Osteoblast (primary cell): ENCODE measurements at regions not wholly inside any gene's neighbourhood (a gene's known extent, or its start where the extent isn't known, plus 50 kb on each side); places are given as distances from the start of the nearest gene placed in this dataset.

Source experiments
- DNase-seq: peaks from one replicate; pipeline ENCODE4 v3.0.0; 2011; ENCODE audit warnings: low spot score, mixed read lengths; ENCODE audit not compliant: insufficient read length; ENCODE audit errors: missing footprints
- H2AFZ ChIP-seq: 2 replicates; pipeline ENCODE4 v1.6.0; 2011; ENCODE audit warnings: mild to moderate bottlenecking, low read length
- H3K27ac ChIP-seq: 2 replicates; pipeline ENCODE4 v1.5.1; 2011; ENCODE audit warnings: mild to moderate bottlenecking, low read depth, low read length, moderate library complexity
- H3K27me3 ChIP-seq: 2 replicates; pipeline ENCODE4 v1.6.0; 2012; ENCODE audit warnings: mild to moderate bottlenecking, control low read depth, inconsistent platforms, low read length, moderate library complexity; ENCODE audit not compliant: insufficient read depth
- H3K36me3 ChIP-seq: 2 replicates; pipeline ENCODE4 v1.5.1; 2011; ENCODE audit warnings: mild to moderate bottlenecking, low read length, control low read depth, moderate library complexity; ENCODE audit not compliant: insufficient read depth
- H3K4me1 ChIP-seq: 2 replicates; pipeline ENCODE4 v1.5.1; 2011; ENCODE audit warnings: mild to moderate bottlenecking, low read length, control low read depth, moderate library complexity; ENCODE audit not compliant: insufficient read depth
- H3K4me2 ChIP-seq: 2 replicates; pipeline ENCODE4 v1.6.0; 2011; ENCODE audit warnings: mild to moderate bottlenecking, low read length; ENCODE audit not compliant: insufficient read depth
- H3K4me3 ChIP-seq: fragments of 200-600 bp; sonication (generic); 3 replicates; pipeline ENCODE4 v1.5.1; 2012; ENCODE audit warnings: mild to moderate bottlenecking, low read length, inconsistent platforms; ENCODE audit not compliant: insufficient read depth
- H3K79me2 ChIP-seq: 2 replicates; pipeline ENCODE4 v1.6.0; 2012; ENCODE audit warnings: mild to moderate bottlenecking, low read length, control low read depth, inconsistent platforms; ENCODE audit not compliant: insufficient read depth
- H3K9me3 ChIP-seq: 2 replicates; pipeline ENCODE4 v1.5.1; 2011; ENCODE audit warnings: low read depth, low read length, control low read depth
- H4K20me1 ChIP-seq: 2 replicates; pipeline ENCODE4 v1.6.0; 2012; ENCODE audit warnings: mild to moderate bottlenecking, low read length, control low read depth; ENCODE audit not compliant: insufficient read depth
- TF ChIP-seq, protein P1 (sequence below): IDR thresholded peaks from 2 replicates; pipeline ENCODE4 v1.5.1; 2011; ENCODE audit warnings: mild to moderate bottlenecking, low read depth, low read length, moderate library complexity; ENCODE audit errors: extremely low read depth

DNA sequence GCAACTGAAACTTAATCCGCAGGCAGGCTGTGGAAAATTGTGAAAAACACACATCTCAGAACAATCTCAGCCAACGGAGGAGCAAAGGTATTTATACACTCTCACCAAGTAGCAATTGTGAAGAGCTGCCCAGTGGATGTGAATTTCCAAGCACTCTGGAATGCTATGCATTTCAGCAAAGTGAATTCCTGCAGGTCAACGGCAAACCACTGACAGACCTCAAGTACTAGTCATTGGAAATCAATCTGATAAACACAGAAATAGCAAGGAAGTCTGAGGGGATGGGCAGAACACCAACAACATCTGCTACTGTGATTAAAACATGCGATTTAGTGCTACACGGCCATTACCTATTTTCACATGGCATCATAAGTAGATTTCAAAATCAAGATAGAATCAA is 429.1 kb downstream of the HTR1B start:
- Histone ChIP-seq H3K79me2 (no peaks in the 10 kb centered on the region), H3K27ac (peak overlapping the region; percentile 70), H3K4me1 (peaks cover 10% of the 10 kb centered on the region), H3K4me2 (peak overlapping the region; percentile 68), H3K4me3 (peak overlapping the region; percentile 38), H3K9me3 (no peaks in the 10 kb centered on the region), H3K36me3 (no peaks in the 10 kb centered on the region), H3K27me3 (no peaks in the 10 kb centered on the region), H2AFZ (peak overlapping the region; percentile 47), H4K20me1 (no peaks in the 10 kb centered on the region)
- TF ChIP-seq, protein P1, sequence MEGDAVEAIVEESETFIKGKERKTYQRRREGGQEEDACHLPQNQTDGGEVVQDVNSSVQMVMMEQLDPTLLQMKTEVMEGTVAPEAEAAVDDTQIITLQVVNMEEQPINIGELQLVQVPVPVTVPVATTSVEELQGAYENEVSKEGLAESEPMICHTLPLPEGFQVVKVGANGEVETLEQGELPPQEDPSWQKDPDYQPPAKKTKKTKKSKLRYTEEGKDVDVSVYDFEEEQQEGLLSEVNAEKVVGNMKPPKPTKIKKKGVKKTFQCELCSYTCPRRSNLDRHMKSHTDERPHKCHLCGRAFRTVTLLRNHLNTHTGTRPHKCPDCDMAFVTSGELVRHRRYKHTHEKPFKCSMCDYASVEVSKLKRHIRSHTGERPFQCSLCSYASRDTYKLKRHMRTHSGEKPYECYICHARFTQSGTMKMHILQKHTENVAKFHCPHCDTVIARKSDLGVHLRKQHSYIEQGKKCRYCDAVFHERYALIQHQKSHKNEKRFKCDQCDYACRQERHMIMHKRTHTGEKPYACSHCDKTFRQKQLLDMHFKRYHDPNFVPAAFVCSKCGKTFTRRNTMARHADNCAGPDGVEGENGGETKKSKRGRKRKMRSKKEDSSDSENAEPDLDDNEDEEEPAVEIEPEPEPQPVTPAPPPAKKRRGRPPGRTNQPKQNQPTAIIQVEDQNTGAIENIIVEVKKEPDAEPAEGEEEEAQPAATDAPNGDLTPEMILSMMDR, result no peak
- DNase-seq, result peak; percentile 74

DNA sequence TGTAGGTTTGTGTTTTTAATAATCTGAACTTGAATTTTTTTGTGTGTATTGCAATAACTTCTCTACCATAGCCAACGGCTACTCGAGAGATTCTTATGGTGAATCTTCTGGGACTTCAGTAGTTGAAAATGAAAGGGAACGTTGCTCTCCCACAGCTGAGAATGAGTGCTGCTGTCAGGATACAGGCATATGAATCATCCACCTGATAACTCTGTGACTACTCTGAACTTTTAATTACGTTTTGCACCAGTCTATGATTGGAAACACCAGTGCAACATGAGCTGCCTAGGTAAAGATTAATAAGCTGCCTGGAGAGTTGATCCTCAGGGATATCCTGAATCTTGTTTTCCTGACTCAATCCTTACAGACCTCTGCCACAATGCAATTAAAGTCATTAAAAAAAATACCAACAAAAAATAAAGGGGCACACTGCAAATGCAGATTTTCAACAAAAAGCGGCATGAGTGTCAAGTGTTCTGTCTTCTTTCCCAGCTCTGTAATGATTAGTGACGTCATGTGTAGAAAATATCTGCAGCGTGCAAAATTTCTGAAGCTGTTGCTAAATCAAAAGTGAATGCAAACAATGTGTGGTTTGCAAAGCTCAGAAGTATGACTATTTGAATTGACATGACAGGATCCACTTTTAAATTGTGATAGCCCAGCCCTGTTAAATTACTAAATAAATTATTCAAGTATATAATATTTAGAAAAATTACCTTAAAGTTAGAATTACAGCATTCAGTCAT is 432.2 kb downstream of the HTR1B start:
- H3K27me3 ChIP-seq, result no peaks in the 10 kb centered on the region
- H3K79me2 ChIP-seq, result no peaks in the 10 kb centered on the region
- H3K4me1 ChIP-seq, result peaks cover 7% of the 10 kb centered on the region
- H3K9me3 ChIP-seq, result no peaks in the 10 kb centered on the region
- H3K27ac ChIP-seq, result no peak overlapping the region
- DNase-seq, result peak; percentile 26
- H3K4me3 ChIP-seq, result no peak overlapping the region
- TF ChIP-seq, protein P1, result no peak
- H2AFZ ChIP-seq, result no peak overlapping the region
- no peaks in the 10 kb centered on the region for H4K20me1 ChIP-seq
- H3K4me2 ChIP-seq, result peak overlapping the region; percentile 41
- H3K36me3 ChIP-seq, result no peaks in the 10 kb centered on the region

DNA sequence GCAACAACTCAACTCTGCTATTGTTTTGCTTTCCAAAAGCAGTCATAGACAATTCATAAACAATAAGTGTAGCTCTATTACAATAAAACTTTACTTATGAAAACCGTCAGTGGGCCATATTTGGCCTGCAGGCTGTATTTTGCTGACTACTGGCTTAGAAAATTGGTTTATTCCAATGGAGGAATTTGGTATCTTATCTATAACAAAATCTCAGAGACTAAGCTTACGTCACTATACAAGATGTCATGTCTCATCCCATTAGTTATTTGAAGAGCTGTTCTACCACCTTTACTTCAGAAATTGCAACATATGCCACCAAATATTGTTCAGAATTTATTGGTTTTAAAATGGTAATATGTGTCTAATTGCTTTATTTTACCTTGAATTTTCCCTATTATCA is 436.9 kb downstream of the HTR1B start:
- no peak for DNase-seq
- Histone ChIP-seq H4K20me1 (no peaks in the 10 kb centered on the region), H3K36me3 (no peaks in the 10 kb centered on the region), H3K4me2 (peak overlapping the region; percentile 5), H3K4me3 (no peak overlapping the region), H3K4me1 (peaks cover 4% of the 10 kb centered on the region), H3K9me3 (no peaks in the 10 kb centered on the region), H3K79me2 (no peaks in the 10 kb centered on the region), H3K27ac (no peak overlapping the region), H3K27me3 (no peaks in the 10 kb centered on the region), H2AFZ (no peak overlapping the region)
- TF ChIP-seq, protein P1, result no peak

DNA sequence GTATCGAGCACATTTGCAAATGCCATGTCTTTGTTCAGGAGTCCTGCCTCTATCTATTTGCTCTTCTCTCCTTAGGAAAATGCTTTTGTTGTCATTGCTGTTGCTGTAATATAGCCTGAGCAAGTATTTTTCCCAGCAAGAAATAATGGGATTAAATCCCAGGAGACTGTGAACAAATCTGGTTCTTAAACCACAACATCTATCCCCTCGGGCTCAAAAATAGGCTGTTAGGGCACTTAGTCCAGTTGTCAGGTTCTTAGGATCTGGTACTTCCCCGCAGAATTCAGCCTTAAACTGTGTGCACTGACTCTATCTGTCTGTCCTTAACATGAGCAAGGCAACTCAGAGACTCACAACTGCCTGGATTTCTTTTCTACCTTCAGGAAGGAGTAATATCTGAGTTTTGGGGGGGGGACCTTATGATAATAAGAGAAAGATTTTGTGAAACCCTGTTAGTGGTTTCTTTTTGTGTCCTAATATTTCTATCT is 437.5 kb downstream of the HTR1B start:
- DNase-seq, result no peak
- H3K79me2 ChIP-seq, result no peaks in the 10 kb centered on the region
- no peak overlapping the region for H3K27ac ChIP-seq
- TF ChIP-seq, protein P1, result no peak
- H3K36me3 ChIP-seq, result no peaks in the 10 kb centered on the region
- H3K4me2 ChIP-seq, result no peak overlapping the region
- no peak overlapping the region for H3K4me3 ChIP-seq
- no peaks in the 10 kb centered on the region for H3K9me3 ChIP-seq
- no peaks in the 10 kb centered on the region for H3K27me3 ChIP-seq
- no peaks in the 10 kb centered on the region for H4K20me1 ChIP-seq
- H2AFZ ChIP-seq, result no peak overlapping the region
- H3K4me1 ChIP-seq, result no peaks in the 10 kb centered on the region
